HEK293 (cell line): ENCODE measurements at regions not wholly inside any gene's neighbourhood (a gene's known extent, or its start where the extent isn't known, plus 50 kb on each side); places are given as distances from the start of the nearest gene placed in this dataset.

ENCODE experiments used
- ZBTB8A ChIP-seq: fragments of 450-650 bp; formaldehyde crosslinking; IDR thresholded peaks from 2 replicates; pipeline ENCODE4 v1.5.1; 2016; ENCODE audit warnings: missing biosample characterization, missing genetic modification characterization
- ZNF121 ChIP-seq: fragments of 450-650 bp; formaldehyde crosslinking; IDR thresholded peaks from 2 replicates; pipeline ENCODE4 v1.5.1; 2016; ENCODE audit warnings: missing biosample characterization, missing genetic modification characterization
- ZNF211 ChIP-seq: fragments of 450-650 bp; formaldehyde crosslinking; IDR thresholded peaks from 2 replicates; pipeline ENCODE4 v1.5.1; 2016; ENCODE audit warnings: low read depth, missing biosample characterization, missing genetic modification characterization
- TF ChIP-seq, protein P1 (sequence below): fragments of 450-650 bp; formaldehyde crosslinking; IDR thresholded peaks from 2 replicates; pipeline ENCODE4 v1.5.1; 2016; ENCODE audit warnings: missing biosample characterization, missing genetic modification characterization

DNA sequence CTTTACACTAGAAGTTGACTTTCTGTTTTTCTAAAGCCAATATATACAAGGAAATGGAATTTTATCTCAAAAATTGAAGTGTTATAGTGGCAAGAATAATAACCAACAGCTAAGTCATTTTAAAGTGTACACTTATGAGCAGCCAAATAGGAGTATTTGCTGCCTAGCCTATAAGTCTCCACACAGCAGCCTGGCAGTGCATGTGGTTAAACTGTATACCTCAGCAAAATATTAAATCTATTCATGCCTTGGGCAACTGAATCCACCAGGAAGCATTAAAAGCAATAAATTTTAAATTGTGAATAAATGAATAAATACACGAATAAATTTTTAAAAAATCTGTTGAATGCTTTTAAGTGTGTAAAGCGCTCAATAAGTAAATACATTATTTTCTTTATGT lies 432.4 kb upstream of the RORB start:
- TF ChIP-seq, protein P1, sequence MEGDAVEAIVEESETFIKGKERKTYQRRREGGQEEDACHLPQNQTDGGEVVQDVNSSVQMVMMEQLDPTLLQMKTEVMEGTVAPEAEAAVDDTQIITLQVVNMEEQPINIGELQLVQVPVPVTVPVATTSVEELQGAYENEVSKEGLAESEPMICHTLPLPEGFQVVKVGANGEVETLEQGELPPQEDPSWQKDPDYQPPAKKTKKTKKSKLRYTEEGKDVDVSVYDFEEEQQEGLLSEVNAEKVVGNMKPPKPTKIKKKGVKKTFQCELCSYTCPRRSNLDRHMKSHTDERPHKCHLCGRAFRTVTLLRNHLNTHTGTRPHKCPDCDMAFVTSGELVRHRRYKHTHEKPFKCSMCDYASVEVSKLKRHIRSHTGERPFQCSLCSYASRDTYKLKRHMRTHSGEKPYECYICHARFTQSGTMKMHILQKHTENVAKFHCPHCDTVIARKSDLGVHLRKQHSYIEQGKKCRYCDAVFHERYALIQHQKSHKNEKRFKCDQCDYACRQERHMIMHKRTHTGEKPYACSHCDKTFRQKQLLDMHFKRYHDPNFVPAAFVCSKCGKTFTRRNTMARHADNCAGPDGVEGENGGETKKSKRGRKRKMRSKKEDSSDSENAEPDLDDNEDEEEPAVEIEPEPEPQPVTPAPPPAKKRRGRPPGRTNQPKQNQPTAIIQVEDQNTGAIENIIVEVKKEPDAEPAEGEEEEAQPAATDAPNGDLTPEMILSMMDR (tag by site-specific recombination): no peak
- TF ChIP-seq ZBTB8A (tag by site-specific recombination): no peak
- no peak for TF ChIP-seq ZNF121 (tag by site-specific recombination)
- TF ChIP-seq ZNF211 (tag by site-specific recombination): no peak
